ENCODE measurements at regions not wholly inside any gene's neighbourhood (a gene's known extent, or its start where the extent isn't known, plus 50 kb on each side); places are given as distances from the start of the nearest gene placed in this dataset.

DNA sequence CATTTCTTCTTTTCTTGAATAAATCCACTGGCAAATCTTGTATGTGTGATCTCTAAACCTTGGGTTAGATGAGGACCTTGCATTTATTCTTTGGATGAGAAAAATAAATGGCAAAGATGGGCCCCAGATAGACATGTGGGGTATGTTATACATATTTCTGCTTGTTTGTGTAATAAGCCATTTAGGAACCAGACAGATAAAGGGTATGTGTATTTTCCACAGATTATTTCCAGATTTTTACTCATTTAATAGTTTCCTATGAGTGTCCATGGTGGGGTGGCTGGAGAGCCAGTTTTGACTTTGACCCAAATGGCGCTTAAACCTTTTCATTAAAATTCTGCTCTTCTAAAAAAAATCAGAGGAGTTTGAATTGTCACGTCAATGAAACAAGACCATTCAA lies 102.8 kb downstream of the MYCN start:
- Histone ChIP-seq H3K56ac (ENCODE audit: insufficient read length, low read depth, low read length) (no peak overlapping the region), H3K79me1 (ENCODE audit: insufficient read depth, low read depth, low read length, poor library complexity, severe bottlenecking) (no peaks in the 10 kb centered on the region), H2BK20ac (ENCODE audit: low read depth, low read length, poor library complexity, severe bottlenecking) (no peak overlapping the region), H3K18ac (ENCODE audit: insufficient read length, low read depth, low read length) (no peak overlapping the region), H4K5ac (ENCODE audit: insufficient read length, low read depth, low read length) (no peak overlapping the region), H2BK120ac (ENCODE audit: low read depth, low read length, poor library complexity, severe bottlenecking) (no peak overlapping the region), H3K27me3 (ENCODE audit: insufficient read depth, low read length) (no peaks in the 10 kb centered on the region), H3K9me3 (ENCODE audit: control insufficient read depth, low read depth, low read length) (no peaks in the 10 kb centered on the region), H3K27ac (ENCODE audit: insufficient read length, low read depth, low read length) (no peak overlapping the region), H4K91ac (ENCODE audit: insufficient read length, low read depth, low read length) (no peak overlapping the region), H2BK12ac (ENCODE audit: insufficient read length, low read depth, low read length) (no peak overlapping the region), H3T11ph (ENCODE audit: low read length) (no peak overlapping the region), H2AK5ac (ENCODE audit: insufficient read length, low read length) (no peak overlapping the region), H3K79me2 (ENCODE audit: insufficient read depth, low read length) (no peaks in the 10 kb centered on the region), H3K23ac (ENCODE audit: insufficient read length, low read depth, low read length) (no peak overlapping the region), H3K23me2 (ENCODE audit: insufficient read length, low read depth, low read length, poor library complexity, severe bottlenecking) (no peaks in the 10 kb centered on the region), H2BK15ac (ENCODE audit: low read depth, low read length) (no peak overlapping the region), H3K9ac (ENCODE audit: extremely low read depth, insufficient read length, low read length) (no peak overlapping the region), H4K8ac (replicated peaks; ENCODE audit: insufficient read length, low read depth, low read length) (no peak overlapping the region), H3K14ac (ENCODE audit: insufficient read depth, low read length) (no peak overlapping the region), H3K4me2 (ENCODE audit: insufficient read depth, insufficient read length, low read length) (no peak overlapping the region), H4K20me1 (ENCODE audit: control insufficient read depth, insufficient read depth, insufficient read length) (no peaks in the 10 kb centered on the region), H3K4ac (ENCODE audit: low read depth, low read length) (no peak overlapping the region), H3K4me1 (ENCODE audit: insufficient read depth, low read length) (no peaks in the 10 kb centered on the region; the same call in 1 of the 2 replicates), H2AFZ (ENCODE audit: low read length) (no peak overlapping the region), H2BK5ac (ENCODE audit: insufficient read length, low read length) (no peak overlapping the region)
- no peaks in the 10 kb centered on the region for H3K27me3 Mint-ChIP-seq (ENCODE audit: low read depth)
- TF ChIP-seq, protein P1, sequence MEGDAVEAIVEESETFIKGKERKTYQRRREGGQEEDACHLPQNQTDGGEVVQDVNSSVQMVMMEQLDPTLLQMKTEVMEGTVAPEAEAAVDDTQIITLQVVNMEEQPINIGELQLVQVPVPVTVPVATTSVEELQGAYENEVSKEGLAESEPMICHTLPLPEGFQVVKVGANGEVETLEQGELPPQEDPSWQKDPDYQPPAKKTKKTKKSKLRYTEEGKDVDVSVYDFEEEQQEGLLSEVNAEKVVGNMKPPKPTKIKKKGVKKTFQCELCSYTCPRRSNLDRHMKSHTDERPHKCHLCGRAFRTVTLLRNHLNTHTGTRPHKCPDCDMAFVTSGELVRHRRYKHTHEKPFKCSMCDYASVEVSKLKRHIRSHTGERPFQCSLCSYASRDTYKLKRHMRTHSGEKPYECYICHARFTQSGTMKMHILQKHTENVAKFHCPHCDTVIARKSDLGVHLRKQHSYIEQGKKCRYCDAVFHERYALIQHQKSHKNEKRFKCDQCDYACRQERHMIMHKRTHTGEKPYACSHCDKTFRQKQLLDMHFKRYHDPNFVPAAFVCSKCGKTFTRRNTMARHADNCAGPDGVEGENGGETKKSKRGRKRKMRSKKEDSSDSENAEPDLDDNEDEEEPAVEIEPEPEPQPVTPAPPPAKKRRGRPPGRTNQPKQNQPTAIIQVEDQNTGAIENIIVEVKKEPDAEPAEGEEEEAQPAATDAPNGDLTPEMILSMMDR (conservative IDR thresholded peaks at IDR 0.05) = no peak
- H3K9me3 Mint-ChIP-seq = no peaks in the 10 kb centered on the region
- no peak overlapping the region for H3K27ac Mint-ChIP-seq
- no peak for DNase-seq
- H3K4me1 Mint-ChIP-seq = peaks cover 9 to 14% of the 10 kb centered on the region in 2 experiments
- H3K4me3 Mint-ChIP-seq = no peak overlapping the region
- H3K36me3 Mint-ChIP-seq (ENCODE audit: insufficient read depth in 1 of 3, low read depth in 3 of 3) = no peaks in the 10 kb centered on the region; a peak in 1 of 7 replicates
- no CpG with 5 or more reads among the region's 2 CpGs for WGBS (ENCODE audit: extremely low coverage, insufficient read length, low lambda C conversion rate)

Data from H9 (cell line).